Endothelial cell of umbilical vein (primary cell): ENCODE measurements at regions not wholly inside any gene's neighbourhood (a gene's known extent, or its start where the extent isn't known, plus 50 kb on each side); places are given as distances from the start of the nearest gene placed in this dataset.

Experiments
- CTCF ChIP-seq, 2 donors: IDR thresholded peaks; 1 replicate in 1 of 2; 2 replicates in 1 of 2; pipeline ENCODE4 v1.5.1; 2011; ENCODE audit warnings: low read length in 2 of 2, mild to moderate bottlenecking in 2 of 2, moderate library complexity in 2 of 2, control low read depth in 1 of 2, inconsistent platforms in 1 of 2, low read depth in 1 of 2; ENCODE audit not compliant: insufficient read depth in 1 of 2; ENCODE audit errors: extremely low read depth in 1 of 2
- EZH2 ChIP-seq: IDR thresholded peaks from 2 replicates; pipeline ENCODE4 v1.6.1; 2012; ENCODE audit warnings: borderline replicate concordance, low read depth, mild to moderate bottlenecking, moderate library complexity, low read length, inconsistent platforms; ENCODE audit not compliant: severe bottlenecking
- MYC ChIP-seq: IDR thresholded peaks from one replicate; pipeline ENCODE4 v1.6.1; 2011; ENCODE audit warnings: mild to moderate bottlenecking, low read depth, low read length
- POLR2A ChIP-seq: IDR thresholded peaks from 2 replicates; pipeline ENCODE4 v1.6.1; 2012; ENCODE audit warnings: low read depth, mild to moderate bottlenecking, control low read depth, low read length
- POLR2AphosphoS5 ChIP-seq: IDR thresholded peaks from 2 replicates; pipeline ENCODE4 v1.6.1; 2012; ENCODE audit warnings: low read depth, mild to moderate bottlenecking, control low read depth, low read length, moderate library complexity; ENCODE audit not compliant: insufficient read depth

GRCh38 chr15:70278644-70279043 lies 180.9 kb upstream of the TLE3 start:
- TF ChIP-seq POLR2A (no peak), CTCF (IDR thresholded peaks at IDR 0.05; ENCODE audit: extremely low read depth in 1 of 2, insufficient read depth in 1 of 2, low read depth in 1 of 2, low read length in 2 of 2) (no peak), POLR2AphosphoS5 (no peak), EZH2 (no peak), MYC (no peak)
